Right lobe of liver (tissue), 4 donors: ENCODE measurements at regions not wholly inside any gene's neighbourhood (a gene's known extent, or its start where the extent isn't known, plus 50 kb on each side); places are given as distances from the start of the nearest gene placed in this dataset.

ENCODE experiments used
- POLR2A ChIP-seq: fragments of 450-650 bp; IDR thresholded peaks from one replicate; pipeline ENCODE4 v1.6.1; 2017; ENCODE audit warnings: antibody characterized with exemption, mild to moderate bottlenecking
- TF ChIP-seq, protein P1 (sequence below), 4 donors: fragments of 200-600 bp in 3 of 4; fragments of 450-650 bp in 1 of 4; IDR thresholded peaks; one replicate each; pipeline versions ENCODE4 v1.5.1 to v1.8.0; 2016 to 2022; ENCODE audit warnings: antibody characterized with exemption in 4 of 4, mild to moderate bottlenecking in 2 of 4
- donor health status: DM: no; HTN: no; CAD: no.
- donor health status: DM: no; HTN: no; CAD: no.
- donor health status: DM: no; HTN: yes; CAD: no.

DNA sequence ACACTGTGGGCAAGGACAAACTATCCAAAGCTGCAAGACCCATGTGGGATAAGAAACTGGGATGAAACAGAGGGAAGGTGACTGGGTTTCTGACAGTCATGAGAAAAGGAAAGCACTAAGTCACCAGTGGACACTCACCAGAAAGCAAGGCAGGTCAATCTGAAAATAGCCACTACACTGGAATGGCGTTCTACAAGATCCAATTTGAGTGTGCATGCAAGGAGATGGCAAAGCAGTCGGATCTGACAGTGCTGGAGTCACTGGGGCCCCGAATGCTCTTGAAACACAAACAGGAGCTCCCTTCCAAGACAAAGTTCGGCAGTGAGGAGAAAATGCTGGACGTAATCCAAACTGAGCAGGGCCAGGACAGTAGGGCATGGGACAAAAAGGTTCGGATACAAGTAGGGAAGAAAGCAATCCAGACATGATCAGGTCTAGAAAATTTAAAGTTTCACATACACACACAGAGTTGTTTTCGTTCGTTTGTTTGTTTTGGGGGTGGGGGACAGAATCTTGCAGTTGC is 95.5 kb downstream of the EOMES start:
- TF ChIP-seq, protein P1, sequence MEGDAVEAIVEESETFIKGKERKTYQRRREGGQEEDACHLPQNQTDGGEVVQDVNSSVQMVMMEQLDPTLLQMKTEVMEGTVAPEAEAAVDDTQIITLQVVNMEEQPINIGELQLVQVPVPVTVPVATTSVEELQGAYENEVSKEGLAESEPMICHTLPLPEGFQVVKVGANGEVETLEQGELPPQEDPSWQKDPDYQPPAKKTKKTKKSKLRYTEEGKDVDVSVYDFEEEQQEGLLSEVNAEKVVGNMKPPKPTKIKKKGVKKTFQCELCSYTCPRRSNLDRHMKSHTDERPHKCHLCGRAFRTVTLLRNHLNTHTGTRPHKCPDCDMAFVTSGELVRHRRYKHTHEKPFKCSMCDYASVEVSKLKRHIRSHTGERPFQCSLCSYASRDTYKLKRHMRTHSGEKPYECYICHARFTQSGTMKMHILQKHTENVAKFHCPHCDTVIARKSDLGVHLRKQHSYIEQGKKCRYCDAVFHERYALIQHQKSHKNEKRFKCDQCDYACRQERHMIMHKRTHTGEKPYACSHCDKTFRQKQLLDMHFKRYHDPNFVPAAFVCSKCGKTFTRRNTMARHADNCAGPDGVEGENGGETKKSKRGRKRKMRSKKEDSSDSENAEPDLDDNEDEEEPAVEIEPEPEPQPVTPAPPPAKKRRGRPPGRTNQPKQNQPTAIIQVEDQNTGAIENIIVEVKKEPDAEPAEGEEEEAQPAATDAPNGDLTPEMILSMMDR (IDR thresholded peaks at IDR 0.05): no peak
- no peak for TF ChIP-seq POLR2A
